ENCODE measurements at regions not wholly inside any gene's neighbourhood (a gene's known extent, or its start where the extent isn't known, plus 50 kb on each side); places are given as distances from the start of the nearest gene placed in this dataset.

DNA sequence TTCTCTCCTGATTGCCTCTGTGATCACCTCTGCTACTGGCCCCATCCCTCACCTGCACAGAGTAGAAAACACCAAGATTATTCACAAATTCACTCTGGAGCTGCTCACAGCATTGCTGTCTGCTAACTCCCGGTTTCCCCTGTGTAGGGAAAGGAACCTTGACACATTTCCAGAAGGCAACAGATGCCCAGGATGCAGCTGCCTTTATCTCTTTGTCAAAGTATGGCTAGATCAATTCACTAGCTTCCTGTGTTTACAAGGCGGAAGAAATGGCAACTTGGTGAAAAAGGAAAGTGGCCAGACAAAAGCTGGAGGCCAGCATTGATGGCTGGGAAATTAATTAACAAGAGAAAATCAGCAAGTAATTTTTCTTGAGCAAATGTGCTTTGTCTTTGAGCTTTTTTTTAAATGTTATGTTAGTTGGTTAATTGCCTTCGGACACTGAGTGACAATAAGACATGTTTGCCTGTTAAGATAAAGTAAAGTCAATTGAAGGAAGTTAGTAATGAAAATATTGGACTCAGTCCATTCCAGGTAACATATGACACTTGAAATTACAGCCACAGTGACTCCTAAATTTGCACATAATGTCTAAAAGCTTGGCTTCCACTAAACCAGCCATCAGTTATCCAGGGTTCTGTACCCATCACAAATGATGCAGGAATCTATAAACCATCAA, 394.6 kb upstream of the IL12A start:
- TF ChIP-seq OSR1 (CRISPR knock-in tag; IDR thresholded peaks at IDR 0.05) (no peak), TOX (CRISPR knock-in tag; IDR thresholded peaks at IDR 0.05; ENCODE audit: borderline replicate concordance) (no peak), ARNTL (CRISPR knock-in tag; IDR thresholded peaks at IDR 0.05; ENCODE audit: borderline replicate concordance, low read depth) (no peak), CREB5 (CRISPR knock-in tag; IDR thresholded peaks at IDR 0.05; ENCODE audit: low read depth) (no peak), ZNF70 (CRISPR knock-in tag; IDR thresholded peaks at IDR 0.05) (no peak)

All from SK-N-SH treated with all-trans-retinoic acid at 6 μM for 48 hours (cell line).